ENCODE measurements at regions not wholly inside any gene's neighbourhood (a gene's known extent, or its start where the extent isn't known, plus 50 kb on each side); places are given as distances from the start of the nearest gene placed in this dataset.

DNA sequence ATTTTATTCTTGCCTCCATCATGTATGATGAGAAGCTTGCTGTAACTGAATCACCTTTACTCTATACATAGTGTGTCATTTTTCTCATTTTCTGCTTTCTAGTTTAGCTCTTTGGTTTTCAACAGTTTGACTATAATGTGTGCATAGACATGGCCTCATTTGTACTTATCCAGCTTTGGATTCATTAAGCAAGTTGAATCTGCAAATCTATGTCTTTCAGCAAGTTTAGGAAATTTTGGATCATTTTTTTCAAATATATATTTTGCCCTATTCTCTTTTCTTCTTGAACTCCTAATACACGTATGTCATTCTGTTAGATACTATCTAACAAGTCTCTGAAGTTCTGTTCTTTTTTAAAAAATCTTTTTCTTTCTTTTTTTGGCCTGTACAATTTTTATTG lies 57.8 kb downstream of the PRLHR start:
- DNase-seq (ENCODE audit: low read depth in 4 of 4, low spot score in 2 of 4): no peak

- no peak for DNase-seq (ENCODE audit: low read depth in 4 of 4, low spot score in 2 of 4)
Observed at GRCh38 chr10:118534136-118534535, 61.3 kb downstream of the PRLHR start.

GRCh38 chr10:118531105-118531852 lies 64.2 kb downstream of the PRLHR start:
- DNase-seq (ENCODE audit: low read depth in 4 of 4, low spot score in 2 of 4): no peak

DNA sequence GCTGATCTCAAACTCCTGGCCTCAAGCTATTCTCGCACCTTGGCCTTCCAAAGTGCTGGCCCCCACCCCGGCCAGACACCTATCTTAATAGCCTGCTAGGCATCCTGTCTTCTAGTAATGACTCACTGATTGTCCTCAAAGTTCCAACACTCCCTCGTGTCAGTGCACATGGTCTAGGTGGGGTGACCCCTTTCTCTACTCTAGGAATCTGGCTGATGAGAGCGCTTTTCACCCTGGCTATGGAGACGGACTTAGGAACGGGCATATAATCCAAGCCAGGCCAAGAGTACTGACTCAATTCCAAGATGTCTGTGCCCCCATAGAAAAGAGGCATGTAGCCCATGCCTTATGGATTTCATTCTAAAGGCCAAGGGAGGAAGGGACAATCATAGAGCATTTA lies 67.0 kb downstream of the PRLHR start:
- DNase-seq (ENCODE audit: low read depth in 4 of 4, low spot score in 2 of 4): no peak

GRCh38 chr10:118523775-118524174 lies 71.7 kb downstream of the PRLHR start:
- DNase-seq (ENCODE audit: low read depth in 4 of 4, low spot score in 2 of 4): no peak

DNA sequence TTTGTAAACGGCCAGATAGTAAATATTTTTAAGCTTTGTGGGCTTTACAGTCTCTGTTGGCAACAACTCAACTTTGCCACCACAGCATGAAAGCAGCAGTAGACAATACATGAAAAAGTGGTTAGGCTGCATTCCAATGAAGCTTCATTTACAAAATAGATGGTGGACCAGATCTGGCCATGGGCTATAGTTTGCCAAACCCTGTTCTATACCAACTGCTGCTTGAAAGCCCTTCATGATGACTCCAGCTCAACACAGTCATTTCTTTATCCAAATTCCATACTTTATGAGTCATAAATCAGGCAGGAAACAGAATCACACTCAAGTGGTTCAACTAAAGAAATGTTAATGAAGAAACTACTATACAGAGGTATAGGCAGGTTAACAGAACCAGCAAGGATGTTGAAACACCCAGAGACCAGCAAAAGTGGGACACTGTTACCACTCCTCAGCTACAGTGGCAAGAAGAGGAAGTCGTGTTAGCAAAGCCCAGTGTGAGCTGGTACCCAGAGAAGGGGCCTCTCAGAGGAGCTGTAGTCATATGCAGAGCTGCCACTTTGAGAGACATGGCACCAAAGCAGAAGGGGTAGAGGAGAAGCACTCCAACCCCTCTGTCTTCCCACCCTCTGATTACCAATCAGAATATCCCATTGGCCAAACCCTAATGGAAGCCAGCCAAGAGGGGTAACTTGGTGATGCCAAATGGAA lies 72.5 kb downstream of the PRLHR start:
- DNase-seq (ENCODE audit: low read depth in 4 of 4, low spot score in 2 of 4): no peak

- no peak for DNase-seq (ENCODE audit: low read depth in 4 of 4, low spot score in 2 of 4)
Observed at GRCh38 chr10:118521415-118522117, 73.9 kb downstream of the PRLHR start.

GRCh38 chr10:118520116-118520742 lies 75.2 kb downstream of the PRLHR start:
- DNase-seq (ENCODE audit: low read depth in 4 of 4, low spot score in 2 of 4): no peak

- DNase-seq (ENCODE audit: low read depth in 4 of 4, low spot score in 2 of 4): no peak
Observed at GRCh38 chr10:118518095-118518494, 77.4 kb downstream of the PRLHR start.

DNA sequence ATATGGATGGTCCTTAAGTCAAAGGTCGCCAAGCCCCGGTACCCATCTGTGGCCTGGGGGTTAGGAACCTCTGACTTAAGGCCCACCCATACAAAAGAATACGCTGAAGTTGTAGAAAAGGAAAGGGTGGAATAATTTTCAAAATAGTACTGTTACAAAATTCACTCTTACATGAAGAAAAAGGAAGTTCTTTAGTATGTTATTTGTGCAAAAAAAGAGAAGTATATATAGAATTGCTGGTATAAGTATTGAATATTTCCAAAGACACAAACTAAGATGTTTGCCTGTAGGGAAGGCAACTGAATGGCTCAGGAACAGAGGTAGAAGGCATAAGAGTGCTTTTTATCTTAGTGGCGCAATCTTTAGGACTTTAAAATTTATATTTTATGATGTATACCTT lies 78.7 kb downstream of the PRLHR start:
- no peak for DNase-seq (ENCODE audit: low read depth in 4 of 4, low spot score in 2 of 4)

GRCh38 chr10:118513174-118513573 lies 82.3 kb downstream of the PRLHR start:
- DNase-seq (ENCODE audit: low read depth in 4 of 4, low spot score in 2 of 4): no peak

- no peak for DNase-seq (ENCODE audit: low read depth in 4 of 4, low spot score in 2 of 4)
Observed at GRCh38 chr10:118511711-118512110, 83.7 kb downstream of the PRLHR start.

DNA sequence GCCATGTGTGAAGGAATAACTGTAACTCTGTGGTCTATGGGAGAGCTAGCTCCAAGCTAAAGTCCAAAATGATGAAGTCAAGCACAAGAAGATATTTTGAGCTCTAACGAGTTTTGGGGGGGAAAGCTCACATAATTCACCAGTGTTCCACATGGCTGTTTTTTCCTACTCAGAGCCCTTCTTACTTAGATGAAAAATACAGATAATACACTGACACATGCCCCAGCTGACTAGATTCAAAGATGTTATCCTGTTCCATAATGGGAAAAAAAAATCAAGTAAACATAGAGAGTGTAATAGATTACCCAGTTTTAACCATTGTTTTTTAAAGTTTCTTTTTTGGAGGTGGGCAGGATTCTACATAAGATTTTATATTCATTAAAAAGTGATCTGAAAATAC lies 86.6 kb downstream of the PRLHR start:
- no peak for DNase-seq (ENCODE audit: low read depth in 4 of 4, low spot score in 2 of 4)

DNA sequence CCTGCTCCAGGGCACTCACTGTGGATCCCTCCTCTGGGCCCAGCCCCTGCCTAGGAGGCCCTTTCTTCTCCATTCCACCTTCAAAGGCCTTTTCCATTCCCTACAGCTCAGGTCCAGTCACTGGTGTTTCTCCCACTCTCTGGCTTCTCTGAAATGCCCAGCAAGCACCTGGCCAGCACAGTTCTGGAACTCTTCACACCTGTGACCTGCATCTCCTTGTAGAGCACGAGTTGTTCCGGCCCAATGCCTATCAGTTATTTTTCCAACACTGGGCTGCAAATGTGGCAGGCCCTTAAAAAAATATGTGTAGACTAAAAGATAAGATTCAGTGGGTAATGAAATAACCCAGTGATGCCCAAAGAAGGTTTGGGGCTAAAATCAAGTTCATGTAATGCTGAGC lies 87.1 kb downstream of the PRLHR start:
- no peak for DNase-seq (ENCODE audit: low read depth in 4 of 4, low spot score in 2 of 4)

DNA sequence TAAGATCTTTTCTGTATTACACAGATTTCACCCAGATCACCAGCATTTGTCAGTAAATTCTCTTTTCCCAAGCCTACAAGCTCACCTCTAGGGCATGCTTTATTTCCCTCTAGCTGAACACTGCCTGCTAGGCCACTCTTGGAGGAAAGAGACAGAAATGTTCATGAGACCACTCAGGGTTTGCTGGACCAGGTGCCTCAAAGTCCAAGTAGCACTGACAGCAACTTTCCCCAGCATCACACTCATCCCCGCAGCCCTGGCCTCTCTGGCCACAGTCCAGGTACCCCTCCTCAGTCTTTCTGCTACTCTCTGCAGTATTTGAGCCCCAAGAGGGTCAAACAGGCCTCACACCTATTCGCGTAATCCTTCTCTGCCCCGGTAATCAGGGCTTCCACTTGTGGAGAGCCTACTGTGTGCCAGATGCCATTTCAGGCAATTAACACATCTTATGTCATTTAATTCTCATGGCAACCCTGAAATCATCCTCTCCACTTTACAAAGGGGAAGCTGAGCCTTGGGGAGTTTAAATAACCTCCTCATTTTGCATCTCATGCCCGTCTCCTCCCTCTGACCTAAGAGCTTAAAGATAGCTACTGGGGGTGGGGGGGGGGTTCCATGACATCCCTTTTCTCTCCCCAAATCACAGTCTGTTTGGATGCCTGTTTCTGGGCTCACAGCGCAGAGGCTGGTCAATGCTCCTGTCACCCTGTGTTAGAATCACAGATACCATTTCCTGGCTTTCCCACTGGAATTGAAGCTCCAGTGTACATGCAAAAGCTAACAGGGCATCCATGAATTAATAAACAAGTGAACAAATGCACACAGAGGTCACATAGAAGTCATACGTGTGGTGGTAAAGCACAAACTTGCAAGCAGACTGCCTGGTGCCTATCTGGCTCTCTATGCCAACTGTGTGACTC lies 88.5 kb downstream of the PRLHR start:
- no peak for DNase-seq (ENCODE audit: low read depth in 4 of 4, low spot score in 2 of 4)

- no peak for DNase-seq (ENCODE audit: low read depth in 4 of 4, low spot score in 2 of 4)
Observed at GRCh38 chr10:118505363-118505762, 90.1 kb downstream of the PRLHR start.

GRCh38 chr10:118504467-118505205 lies 90.8 kb downstream of the PRLHR start:
- DNase-seq (ENCODE audit: low read depth in 4 of 4, low spot score in 2 of 4): no peak

DNA sequence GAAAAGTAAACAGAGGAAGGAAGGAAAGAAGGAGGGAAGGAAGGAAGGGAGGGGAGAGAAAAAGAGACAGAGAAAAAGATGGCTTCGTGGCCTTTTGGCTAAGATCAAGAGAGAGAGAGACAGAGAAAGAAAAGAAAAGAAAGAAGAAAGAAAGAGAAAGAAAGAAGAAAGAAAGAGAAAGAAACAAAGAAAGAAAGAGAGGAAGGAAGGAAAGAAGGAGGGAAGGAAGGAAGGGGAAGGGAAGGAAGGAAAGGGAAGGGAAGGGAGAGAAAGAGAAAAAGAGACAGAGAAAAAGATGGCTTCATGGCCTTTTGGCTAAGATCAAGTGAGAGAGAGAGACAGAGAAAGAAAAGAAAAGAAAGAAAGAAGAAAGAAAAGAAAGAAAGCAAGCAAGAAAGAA lies 91.4 kb downstream of the PRLHR start:
- no peak for DNase-seq (ENCODE audit: low read depth in 4 of 4, low spot score in 2 of 4)

DNA sequence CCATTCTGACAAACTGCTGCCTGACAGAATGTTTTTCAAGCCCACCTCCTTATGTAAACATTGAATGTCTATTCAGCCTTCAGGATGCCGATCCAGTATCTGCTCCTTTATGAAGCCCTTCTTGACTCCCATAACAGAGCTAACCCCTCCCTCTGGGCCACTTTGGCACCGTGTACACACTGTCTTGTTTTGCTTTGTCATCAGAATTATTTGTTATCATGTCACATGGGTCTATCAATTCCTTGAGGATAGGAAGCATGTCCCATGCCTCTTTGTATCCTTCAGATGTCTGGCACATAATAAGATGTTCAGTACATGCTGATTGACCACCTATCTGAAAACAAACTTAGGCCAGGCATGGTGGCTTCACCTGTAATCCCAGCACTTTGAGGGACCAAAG lies 92.3 kb downstream of the PRLHR start:
- DNase-seq (ENCODE audit: low read depth in 4 of 4, low spot score in 2 of 4): no peak

Data from left renal cortex interstitium (tissue), 4 donors.